ENCODE measurements at regions not wholly inside any gene's neighbourhood (a gene's known extent, or its start where the extent isn't known, plus 50 kb on each side); places are given as distances from the start of the nearest gene placed in this dataset.

GRCh38 chr13:111062305-111062704 lies 52.8 kb upstream of the ARHGEF7 start:
- no peak for TF ChIP-seq EZH2 (IDR thresholded peaks at IDR 0.05; ENCODE audit: insufficient read depth, poor library complexity, severe bottlenecking)
- TF ChIP-seq EZH2phosphoT487 (IDR thresholded peaks at IDR 0.05; ENCODE audit: insufficient read depth, low read depth), result no peak
